Activated CD4-positive, alpha-beta T cell treated with anti-CD3 and anti-CD28 coated beads for 36 hours (primary cell): ENCODE measurements at regions not wholly inside any gene's neighbourhood (a gene's known extent, or its start where the extent isn't known, plus 50 kb on each side); places are given as distances from the start of the nearest gene placed in this dataset.

Source experiments
- ATAC-seq: fragments of 200-7000 bp; cut with Tn5 transposase; one replicate; pipeline ENCODE4 v1.10.0; 2021; ENCODE audit warnings: mild to moderate bottlenecking, moderate library complexity
- CTCF ChIA-PET: fragments of 350-600 bp; sonication (Branson Sonifier 250); formaldehyde crosslinking; loops from one replicate; lab custom pipeline; 2021; ENCODE audit warnings: antibody characterized with exemption; lab: Charles Lee
- POLR2A ChIA-PET: fragments of 350-600 bp; sonication (Branson Sonifier 250); formaldehyde crosslinking; loops from one replicate; lab custom pipeline; 2021; ENCODE audit warnings: antibody characterized with exemption, inconsistent platforms; lab: Charles Lee
- DNase-seq: peaks from one replicate; pipeline ENCODE4 v3.0.0-alpha.2; 2020
- H3K27ac Mint-ChIP-seq: one replicate; pipeline ENCODE4 v1.8.0; 2021; ENCODE audit warnings: mixed read lengths
- H3K27me3 Mint-ChIP-seq: one replicate; pipeline ENCODE4 v1.8.0; 2021; ENCODE audit warnings: mixed read lengths
- H3K36me3 Mint-ChIP-seq: one replicate; pipeline ENCODE4 v1.8.0; 2021; ENCODE audit warnings: low read depth, mixed read lengths
- H3K4me1 Mint-ChIP-seq: one replicate; pipeline ENCODE4 v1.8.0; 2021; ENCODE audit warnings: mixed read lengths
- H3K4me3 Mint-ChIP-seq: one replicate; pipeline ENCODE4 v1.8.0; 2021; ENCODE audit warnings: mild to moderate bottlenecking, moderate library complexity, mixed read lengths
- H3K9me3 Mint-ChIP-seq: one replicate; pipeline ENCODE4 v1.8.0; 2021; ENCODE audit warnings: low read depth, mixed read lengths
- intact Hi-C, 2 experiments: fragments of 100-400 bp; cut with DNase I in 1 of 2; cut with micrococcal nuclease in 1 of 2; formaldehyde crosslinking; loops; one replicate each; pipeline versions ENCODE4 v1.14.2 to v1.15.1; 2022 to 2024; cut with DNase I, micrococcal nuclease

DNA sequence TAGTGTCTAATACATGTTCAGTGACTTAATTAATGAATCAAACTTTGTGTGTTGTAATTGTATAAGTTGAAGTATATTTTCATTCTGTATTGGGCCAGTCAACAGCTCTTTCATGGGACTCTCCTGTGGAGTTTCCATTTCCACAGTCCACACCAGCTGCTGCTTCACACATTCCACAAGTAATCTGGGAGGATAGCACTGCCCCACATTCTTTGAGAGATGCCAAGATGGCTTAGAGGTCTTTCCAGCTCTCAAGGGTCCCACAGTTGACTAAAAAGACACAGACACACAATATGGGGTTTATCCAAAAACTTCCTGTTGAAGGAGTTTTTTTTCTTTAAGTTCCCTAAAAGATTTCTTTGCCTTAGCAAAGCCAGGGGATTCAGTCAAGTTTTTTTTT lies 408.3 kb downstream of the AACS start:
- ChIA-PET POLR2A (no interaction called here), CTCF (no interaction called here)
- DNase-seq: no peak
- no peak overlapping the region for H3K27ac Mint-ChIP-seq
- H3K9me3 Mint-ChIP-seq: no peaks in the 10 kb centered on the region
- no peak overlapping the region for H3K4me3 Mint-ChIP-seq
- ATAC-seq: no peak
- H3K27me3 Mint-ChIP-seq: peaks cover 9% of the 10 kb centered on the region
- H3K36me3 Mint-ChIP-seq: no peaks in the 10 kb centered on the region
- H3K4me1 Mint-ChIP-seq: no peaks in the 10 kb centered on the region
- intact Hi-C loops: no loop called here

GRCh38 chr12:125487336-125487735 lies 422.1 kb downstream of the AACS start:
- no peak overlapping the region for H3K27ac Mint-ChIP-seq
- peaks cover 3% of the 10 kb centered on the region for H3K27me3 Mint-ChIP-seq
- intact Hi-C loops: no loop called here
- H3K9me3 Mint-ChIP-seq: peaks cover 2% of the 10 kb centered on the region
- H3K4me1 Mint-ChIP-seq: no peaks in the 10 kb centered on the region
- ChIA-PET CTCF (no interaction called here), POLR2A (no interaction called here)
- no peak for ATAC-seq
- no peak overlapping the region for H3K4me3 Mint-ChIP-seq
- DNase-seq: no peak
- H3K36me3 Mint-ChIP-seq: no peaks in the 10 kb centered on the region

- intact Hi-C loops: no loop called here
- no peak for DNase-seq
- H3K4me3 Mint-ChIP-seq: no peak overlapping the region
- no peaks in the 10 kb centered on the region for H3K36me3 Mint-ChIP-seq
- ChIA-PET POLR2A (interaction anchor here (0.6 kb wide), 1 partner anchor 1054 kb away, joined by 3 read pairs; no protein-coding TSS in a partner anchor), CTCF (interaction anchor here (0.7 kb wide), 1 partner anchor 59 kb away, joined by 3 read pairs; no protein-coding TSS in a partner anchor)
- no peak for ATAC-seq
- H3K9me3 Mint-ChIP-seq: no peaks in the 10 kb centered on the region
- no peaks in the 10 kb centered on the region for H3K27me3 Mint-ChIP-seq
- no peaks in the 10 kb centered on the region for H3K4me1 Mint-ChIP-seq
- H3K27ac Mint-ChIP-seq: no peak overlapping the region
These were observed 426.3 kb downstream of the AACS start for GRCh38 chr12:125491553-125491952.

DNA sequence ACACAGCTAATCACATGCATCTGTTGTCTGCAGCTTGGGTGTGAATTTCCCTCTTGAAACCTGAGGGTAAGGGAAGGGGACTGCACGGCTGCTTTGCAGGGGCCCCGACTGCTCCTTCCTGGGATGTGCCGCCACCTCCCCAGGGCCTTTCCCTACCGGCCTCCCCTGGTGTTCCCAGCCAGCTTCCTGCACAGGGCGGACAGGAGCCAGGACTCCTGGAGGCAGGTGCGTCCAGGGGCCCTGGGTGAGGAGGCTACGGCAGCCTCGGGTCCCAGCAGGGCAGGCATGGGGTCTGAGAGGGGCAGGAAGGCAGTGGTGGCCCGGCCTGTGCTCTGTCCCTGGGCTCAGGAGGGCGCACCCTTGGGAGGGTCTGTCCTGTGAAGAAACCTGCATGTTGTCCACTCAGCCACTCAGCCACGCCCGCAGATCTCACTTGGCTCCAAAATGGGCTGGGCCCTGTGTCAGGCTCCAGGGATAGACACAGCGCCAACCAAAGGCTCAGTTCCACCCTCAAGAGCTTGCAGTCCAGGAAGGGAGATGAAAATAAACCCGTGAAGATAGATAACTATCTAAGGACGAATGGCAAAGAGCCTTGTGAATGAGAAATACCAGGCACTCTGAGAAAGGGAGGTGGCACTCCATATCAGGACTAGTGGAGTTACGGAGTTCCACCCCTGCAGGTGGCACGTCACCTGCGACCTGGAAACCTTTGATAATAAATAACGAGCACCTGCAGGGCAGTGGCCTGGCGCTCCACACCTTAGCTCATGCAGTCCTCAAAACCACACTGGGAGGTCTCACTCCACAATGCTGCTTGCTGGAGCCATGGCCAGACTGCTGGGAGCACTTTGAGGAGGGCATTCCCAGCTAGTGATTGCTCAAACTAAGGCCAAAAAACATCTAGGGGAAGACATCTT lies 427.4 kb downstream of the AACS start:
- ATAC-seq (no peak), DNase-seq (no peak)
- Mint-ChIP-seq H3K9me3 (no peaks in the 10 kb centered on the region), H3K27me3 (no peaks in the 10 kb centered on the region), H3K27ac (no peak overlapping the region), H3K4me3 (no peak overlapping the region), H3K4me1 (no peaks in the 10 kb centered on the region), H3K36me3 (no peaks in the 10 kb centered on the region)
- ChIA-PET CTCF (no interaction called here), POLR2A (no interaction called here)
- intact Hi-C loops: no loop called here

- Mint-ChIP-seq H3K36me3 (no peaks in the 10 kb centered on the region), H3K9me3 (no peaks in the 10 kb centered on the region), H3K4me3 (no peak overlapping the region), H3K27me3 (no peaks in the 10 kb centered on the region), H3K27ac (no peak overlapping the region), H3K4me1 (no peaks in the 10 kb centered on the region)
- ChIA-PET POLR2A (no interaction called here), CTCF (no interaction called here)
- DNase-seq (no peak), ATAC-seq (no peak)
- intact Hi-C loops: no loop called here
These were observed 428.6 kb downstream of the AACS start for GRCh38 chr12:125493704-125494308.

- Mint-ChIP-seq H3K27ac (no peak overlapping the region), H3K27me3 (peaks cover 2% of the 10 kb centered on the region), H3K36me3 (no peaks in the 10 kb centered on the region), H3K4me3 (no peak overlapping the region), H3K9me3 (no peaks in the 10 kb centered on the region), H3K4me1 (no peaks in the 10 kb centered on the region)
- DNase-seq (no peak), ATAC-seq (no peak)
- intact Hi-C loops: no loop called here
- CTCF ChIA-PET: no interaction called here
- POLR2A ChIA-PET: no interaction called here
These were observed 437.9 kb downstream of the AACS start for GRCh38 chr12:125503128-125503527.

DNA sequence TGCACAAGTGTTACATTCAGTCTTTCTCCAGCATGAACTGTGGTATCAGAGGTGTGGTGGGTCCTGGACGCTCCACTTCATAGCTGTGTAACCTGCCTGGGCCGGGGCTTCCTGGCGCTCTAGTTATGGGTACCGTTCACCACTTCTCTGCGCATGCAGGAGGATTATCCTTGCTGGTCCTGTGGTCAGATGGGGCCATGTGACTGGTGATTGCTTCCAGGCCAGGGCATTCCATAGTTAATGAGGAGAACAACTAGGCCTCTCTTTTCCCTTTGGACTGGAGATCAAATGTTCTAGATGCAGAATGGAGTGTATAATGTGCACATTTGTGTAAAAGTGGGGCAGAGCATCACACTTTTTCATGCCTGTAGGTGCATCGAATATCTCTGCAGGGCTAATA lies 444.0 kb downstream of the AACS start:
- no peak overlapping the region for H3K4me3 Mint-ChIP-seq
- DNase-seq (no peak), ATAC-seq (no peak)
- intact Hi-C loops: no loop called here
- H3K9me3 Mint-ChIP-seq: no peaks in the 10 kb centered on the region
- ChIA-PET POLR2A (no interaction called here), CTCF (no interaction called here)
- no peaks in the 10 kb centered on the region for H3K4me1 Mint-ChIP-seq
- H3K36me3 Mint-ChIP-seq: no peaks in the 10 kb centered on the region
- peaks cover 5% of the 10 kb centered on the region for H3K27me3 Mint-ChIP-seq
- no peak overlapping the region for H3K27ac Mint-ChIP-seq

DNA sequence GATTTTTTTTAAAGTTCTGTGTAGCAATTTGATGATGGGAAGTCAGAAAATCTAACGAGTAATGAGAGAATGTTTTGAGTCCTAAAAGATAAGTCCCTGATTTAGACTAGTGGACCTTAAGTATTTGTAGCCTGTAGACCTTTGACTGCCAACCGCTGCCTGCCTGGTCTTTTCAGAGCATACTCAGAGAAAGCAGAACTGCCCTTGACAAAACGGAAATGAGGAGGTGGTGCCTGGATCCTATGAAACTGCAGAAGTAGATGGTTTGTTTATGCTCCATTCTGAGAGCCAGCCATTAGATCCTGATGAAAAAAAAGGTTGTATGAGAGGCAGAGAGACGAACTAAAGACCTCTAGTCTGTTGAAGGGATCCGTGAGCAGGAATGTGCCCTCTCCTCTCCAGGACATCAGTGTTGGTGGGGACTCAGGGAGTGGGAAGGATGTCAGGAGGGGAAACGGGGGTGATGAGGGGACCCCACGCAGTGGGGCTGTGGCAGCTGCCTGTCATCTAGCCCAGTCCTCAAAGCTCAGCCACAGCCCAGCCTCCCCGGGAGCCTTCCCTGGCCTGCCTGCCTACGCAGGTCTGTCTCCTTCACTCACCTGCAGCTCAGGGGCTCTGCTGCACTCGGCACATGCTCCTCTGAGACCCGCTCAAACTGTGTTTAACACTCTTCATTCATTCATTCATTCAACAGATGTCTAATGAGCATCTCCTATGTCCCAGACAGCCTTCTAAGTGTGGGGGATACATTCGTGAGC lies 447.5 kb downstream of the AACS start:
- H3K36me3 Mint-ChIP-seq: no peaks in the 10 kb centered on the region
- H3K27me3 Mint-ChIP-seq: peaks cover 5% of the 10 kb centered on the region
- H3K27ac Mint-ChIP-seq: no peak overlapping the region
- ATAC-seq: no peak
- H3K9me3 Mint-ChIP-seq: no peaks in the 10 kb centered on the region
- no peak overlapping the region for H3K4me3 Mint-ChIP-seq
- POLR2A ChIA-PET: no interaction called here
- CTCF ChIA-PET: interaction anchor here (0.7 kb wide), 1 partner anchor 38 kb away, joined by 3 read pairs; no protein-coding TSS in a partner anchor
- intact Hi-C loops: no loop called here
- H3K4me1 Mint-ChIP-seq: no peaks in the 10 kb centered on the region
- DNase-seq: no peak

- Mint-ChIP-seq H3K36me3 (no peaks in the 10 kb centered on the region), H3K27me3 (peaks cover 5% of the 10 kb centered on the region), H3K4me3 (no peak overlapping the region), H3K4me1 (no peaks in the 10 kb centered on the region), H3K9me3 (no peaks in the 10 kb centered on the region), H3K27ac (no peak overlapping the region)
- DNase-seq (no peak), ATAC-seq (no peak)
- POLR2A ChIA-PET: no interaction called here
- CTCF ChIA-PET: no interaction called here
- intact Hi-C loops: no loop called here
These were observed 450.7 kb downstream of the AACS start for GRCh38 chr12:125515887-125516286.

GRCh38 chr12:125518074-125518473 lies 452.8 kb downstream of the AACS start:
- ChIA-PET CTCF (no interaction called here), POLR2A (no interaction called here)
- Mint-ChIP-seq H3K27ac (no peak overlapping the region), H3K36me3 (no peaks in the 10 kb centered on the region), H3K4me1 (no peaks in the 10 kb centered on the region), H3K27me3 (peaks cover 4% of the 10 kb centered on the region), H3K4me3 (no peak overlapping the region), H3K9me3 (peaks cover 6% of the 10 kb centered on the region)
- intact Hi-C loops: no loop called here
- ATAC-seq (no peak), DNase-seq (no peak)

DNA sequence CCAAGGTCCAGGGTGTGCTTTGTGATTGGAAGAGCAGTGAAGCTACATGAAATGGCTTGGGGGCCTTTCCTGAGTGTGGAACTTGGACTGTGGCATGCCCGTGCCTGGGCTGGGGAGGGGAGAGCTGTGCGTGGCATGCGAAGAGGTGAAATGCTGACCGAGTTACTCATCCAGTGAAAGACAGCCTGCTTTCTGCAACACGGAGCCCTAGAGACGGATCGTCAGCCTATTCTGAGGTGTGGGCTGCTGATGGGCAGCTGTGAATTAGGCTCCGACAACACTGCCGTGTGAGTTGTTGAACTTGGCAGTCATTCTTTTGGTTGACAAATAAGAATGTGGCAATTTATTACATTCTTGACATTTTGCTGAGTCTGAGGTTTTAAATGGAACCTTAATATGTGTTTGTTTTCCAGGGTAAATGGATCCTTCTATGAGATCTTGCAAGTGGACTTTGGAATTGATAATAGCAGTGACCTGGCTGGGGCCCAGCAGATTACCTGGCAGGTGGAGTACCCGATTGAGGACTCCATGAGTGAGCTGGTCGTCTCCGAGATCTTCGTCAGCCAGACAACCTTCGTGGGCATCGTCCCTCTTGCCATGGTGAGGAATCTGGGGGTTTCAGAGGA lies 453.9 kb downstream of the AACS start:
- intact Hi-C loops: no loop called here
- POLR2A ChIA-PET: no interaction called here
- no peak for DNase-seq
- no peaks in the 10 kb centered on the region for H3K4me1 Mint-ChIP-seq
- CTCF ChIA-PET: no interaction called here
- ATAC-seq: no peak
- H3K27me3 Mint-ChIP-seq: peaks cover 3% of the 10 kb centered on the region
- no peaks in the 10 kb centered on the region for H3K36me3 Mint-ChIP-seq
- no peak overlapping the region for H3K27ac Mint-ChIP-seq
- H3K4me3 Mint-ChIP-seq: no peak overlapping the region
- peaks cover 6% of the 10 kb centered on the region for H3K9me3 Mint-ChIP-seq
